Osteoblast (primary cell): ENCODE measurements at regions not wholly inside any gene's neighbourhood (a gene's known extent, or its start where the extent isn't known, plus 50 kb on each side); places are given as distances from the start of the nearest gene placed in this dataset.
A peak's percentile ranks its signal among the peaks of the same experiment; 100 is the strongest.

Experiments used
- DNase-seq: peaks from one replicate; pipeline ENCODE4 v3.0.0; 2011; ENCODE audit warnings: low spot score, mixed read lengths; ENCODE audit not compliant: insufficient read length; ENCODE audit errors: missing footprints
- H2AFZ ChIP-seq: 2 replicates; pipeline ENCODE4 v1.6.0; 2011; ENCODE audit warnings: mild to moderate bottlenecking, low read length
- H3K27ac ChIP-seq: 2 replicates; pipeline ENCODE4 v1.5.1; 2011; ENCODE audit warnings: mild to moderate bottlenecking, low read depth, low read length, moderate library complexity
- H3K27me3 ChIP-seq: 2 replicates; pipeline ENCODE4 v1.6.0; 2012; ENCODE audit warnings: mild to moderate bottlenecking, control low read depth, inconsistent platforms, low read length, moderate library complexity; ENCODE audit not compliant: insufficient read depth
- H3K36me3 ChIP-seq: 2 replicates; pipeline ENCODE4 v1.5.1; 2011; ENCODE audit warnings: mild to moderate bottlenecking, low read length, control low read depth, moderate library complexity; ENCODE audit not compliant: insufficient read depth
- H3K4me1 ChIP-seq: 2 replicates; pipeline ENCODE4 v1.5.1; 2011; ENCODE audit warnings: mild to moderate bottlenecking, low read length, control low read depth, moderate library complexity; ENCODE audit not compliant: insufficient read depth
- H3K4me2 ChIP-seq: 2 replicates; pipeline ENCODE4 v1.6.0; 2011; ENCODE audit warnings: mild to moderate bottlenecking, low read length; ENCODE audit not compliant: insufficient read depth
- H3K4me3 ChIP-seq: fragments of 200-600 bp; sonication (generic); 3 replicates; pipeline ENCODE4 v1.5.1; 2012; ENCODE audit warnings: mild to moderate bottlenecking, low read length, inconsistent platforms; ENCODE audit not compliant: insufficient read depth
- H3K79me2 ChIP-seq: 2 replicates; pipeline ENCODE4 v1.6.0; 2012; ENCODE audit warnings: mild to moderate bottlenecking, low read length, control low read depth, inconsistent platforms; ENCODE audit not compliant: insufficient read depth
- H3K9me3 ChIP-seq: 2 replicates; pipeline ENCODE4 v1.5.1; 2011; ENCODE audit warnings: low read depth, low read length, control low read depth
- H4K20me1 ChIP-seq: 2 replicates; pipeline ENCODE4 v1.6.0; 2012; ENCODE audit warnings: mild to moderate bottlenecking, low read length, control low read depth; ENCODE audit not compliant: insufficient read depth
- TF ChIP-seq, protein P1 (sequence below): IDR thresholded peaks from 2 replicates; pipeline ENCODE4 v1.5.1; 2011; ENCODE audit warnings: mild to moderate bottlenecking, low read depth, low read length, moderate library complexity; ENCODE audit errors: extremely low read depth

DNA sequence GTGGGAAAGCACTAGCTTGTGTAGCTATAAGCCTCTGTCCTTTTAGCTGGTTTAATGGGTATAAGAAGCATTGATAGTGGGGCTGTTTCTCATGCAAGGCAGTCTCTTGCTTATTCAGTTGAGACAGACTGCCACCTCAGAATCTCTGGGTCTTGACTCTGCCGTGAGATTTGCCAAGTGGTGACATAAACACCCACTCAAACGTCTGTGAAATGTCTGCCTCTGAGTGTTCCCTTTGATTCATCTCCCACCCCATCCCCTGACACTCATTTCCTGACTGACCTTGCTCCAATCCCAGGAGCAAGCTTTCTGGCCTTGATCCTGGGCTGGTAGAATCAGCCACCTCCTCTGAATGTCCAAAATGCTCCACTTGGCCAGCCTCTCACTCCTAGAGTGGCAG is 141.9 kb upstream of the RBMS1 start:
- Histone ChIP-seq H3K4me3 (no peak overlapping the region), H3K27ac (peak overlapping the region; percentile 26), H3K9me3 (no peaks in the 10 kb centered on the region), H4K20me1 (no peaks in the 10 kb centered on the region), H3K79me2 (no peaks in the 10 kb centered on the region), H3K36me3 (no peaks in the 10 kb centered on the region), H2AFZ (no peak overlapping the region), H3K27me3 (no peaks in the 10 kb centered on the region), H3K4me2 (peak overlapping the region; percentile 37), H3K4me1 (peaks cover 29% of the 10 kb centered on the region)
- peak; percentile 50 for DNase-seq
- TF ChIP-seq, protein P1, sequence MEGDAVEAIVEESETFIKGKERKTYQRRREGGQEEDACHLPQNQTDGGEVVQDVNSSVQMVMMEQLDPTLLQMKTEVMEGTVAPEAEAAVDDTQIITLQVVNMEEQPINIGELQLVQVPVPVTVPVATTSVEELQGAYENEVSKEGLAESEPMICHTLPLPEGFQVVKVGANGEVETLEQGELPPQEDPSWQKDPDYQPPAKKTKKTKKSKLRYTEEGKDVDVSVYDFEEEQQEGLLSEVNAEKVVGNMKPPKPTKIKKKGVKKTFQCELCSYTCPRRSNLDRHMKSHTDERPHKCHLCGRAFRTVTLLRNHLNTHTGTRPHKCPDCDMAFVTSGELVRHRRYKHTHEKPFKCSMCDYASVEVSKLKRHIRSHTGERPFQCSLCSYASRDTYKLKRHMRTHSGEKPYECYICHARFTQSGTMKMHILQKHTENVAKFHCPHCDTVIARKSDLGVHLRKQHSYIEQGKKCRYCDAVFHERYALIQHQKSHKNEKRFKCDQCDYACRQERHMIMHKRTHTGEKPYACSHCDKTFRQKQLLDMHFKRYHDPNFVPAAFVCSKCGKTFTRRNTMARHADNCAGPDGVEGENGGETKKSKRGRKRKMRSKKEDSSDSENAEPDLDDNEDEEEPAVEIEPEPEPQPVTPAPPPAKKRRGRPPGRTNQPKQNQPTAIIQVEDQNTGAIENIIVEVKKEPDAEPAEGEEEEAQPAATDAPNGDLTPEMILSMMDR: no peak

DNA sequence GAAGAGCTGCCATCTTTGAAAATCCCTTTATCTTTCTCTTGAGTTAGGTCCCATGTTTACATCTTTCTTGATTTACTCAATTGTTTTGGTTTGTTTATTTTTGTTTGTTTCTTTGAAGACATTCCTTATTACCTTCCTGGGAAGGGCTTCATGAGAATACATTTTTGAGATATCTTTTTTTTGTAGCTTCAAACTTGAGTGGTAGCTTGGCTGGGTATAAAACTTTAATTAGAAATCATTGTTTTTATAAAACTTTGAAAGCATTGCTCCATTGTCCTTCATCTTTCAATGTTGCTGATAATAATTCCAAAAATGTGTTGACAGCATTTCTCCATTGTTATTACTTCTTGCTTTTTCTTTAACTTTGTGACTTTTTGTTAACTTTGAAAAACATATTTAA is 145.9 kb upstream of the RBMS1 start:
- Histone ChIP-seq H3K4me2 (no peak overlapping the region), H3K4me3 (no peak overlapping the region), H3K79me2 (no peaks in the 10 kb centered on the region), H2AFZ (no peak overlapping the region), H3K36me3 (no peaks in the 10 kb centered on the region), H3K27ac (no peak overlapping the region), H3K4me1 (peaks cover 15% of the 10 kb centered on the region), H4K20me1 (no peaks in the 10 kb centered on the region), H3K9me3 (no peaks in the 10 kb centered on the region), H3K27me3 (no peaks in the 10 kb centered on the region)
- no peak for DNase-seq
- TF ChIP-seq, protein P1: no peak

DNA sequence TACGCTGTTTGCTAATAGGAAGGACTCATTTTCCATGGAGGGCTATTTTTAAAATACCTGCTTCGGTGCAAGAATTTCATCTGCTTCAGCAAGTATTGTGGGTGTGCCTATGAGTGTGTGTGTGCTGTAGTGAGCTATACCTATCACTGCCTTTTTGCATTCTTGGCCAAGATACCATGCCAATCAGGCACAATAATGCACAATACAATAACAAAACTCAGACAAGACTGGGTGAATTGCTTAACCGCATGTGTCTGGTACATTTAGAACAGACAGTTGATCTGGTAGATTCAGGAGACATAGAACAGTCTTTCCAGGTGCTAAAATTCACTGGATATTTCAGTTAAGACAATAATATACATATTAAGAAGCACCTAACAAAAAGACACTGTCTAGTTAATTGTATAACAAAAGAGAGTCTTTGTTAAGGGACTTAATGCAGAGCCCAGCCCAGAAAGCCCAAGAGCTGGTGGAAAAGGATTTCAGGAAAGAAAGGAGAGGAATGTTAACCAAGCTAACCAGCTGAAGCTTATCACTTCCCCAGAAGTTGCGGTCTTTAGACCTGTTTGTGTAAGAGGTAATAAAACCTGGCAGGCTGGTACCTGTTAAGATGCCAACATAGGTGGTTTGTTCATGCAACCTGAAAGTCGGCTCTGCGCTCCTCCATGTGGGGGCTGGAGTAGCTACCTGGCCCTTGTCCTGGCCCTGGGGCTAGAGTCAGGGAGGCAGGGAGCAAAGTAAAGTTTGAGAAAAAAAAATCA is 153.3 kb upstream of the RBMS1 start:
- Histone ChIP-seq H4K20me1 (no peaks in the 10 kb centered on the region), H3K4me2 (no peak overlapping the region), H3K4me1 (peaks cover 7% of the 10 kb centered on the region), H3K4me3 (no peak overlapping the region), H3K27ac (no peak overlapping the region), H3K36me3 (no peaks in the 10 kb centered on the region), H3K27me3 (no peaks in the 10 kb centered on the region), H3K79me2 (no peaks in the 10 kb centered on the region), H3K9me3 (no peaks in the 10 kb centered on the region), H2AFZ (no peak overlapping the region)
- no peak for DNase-seq
- TF ChIP-seq, protein P1: no peak

DNA sequence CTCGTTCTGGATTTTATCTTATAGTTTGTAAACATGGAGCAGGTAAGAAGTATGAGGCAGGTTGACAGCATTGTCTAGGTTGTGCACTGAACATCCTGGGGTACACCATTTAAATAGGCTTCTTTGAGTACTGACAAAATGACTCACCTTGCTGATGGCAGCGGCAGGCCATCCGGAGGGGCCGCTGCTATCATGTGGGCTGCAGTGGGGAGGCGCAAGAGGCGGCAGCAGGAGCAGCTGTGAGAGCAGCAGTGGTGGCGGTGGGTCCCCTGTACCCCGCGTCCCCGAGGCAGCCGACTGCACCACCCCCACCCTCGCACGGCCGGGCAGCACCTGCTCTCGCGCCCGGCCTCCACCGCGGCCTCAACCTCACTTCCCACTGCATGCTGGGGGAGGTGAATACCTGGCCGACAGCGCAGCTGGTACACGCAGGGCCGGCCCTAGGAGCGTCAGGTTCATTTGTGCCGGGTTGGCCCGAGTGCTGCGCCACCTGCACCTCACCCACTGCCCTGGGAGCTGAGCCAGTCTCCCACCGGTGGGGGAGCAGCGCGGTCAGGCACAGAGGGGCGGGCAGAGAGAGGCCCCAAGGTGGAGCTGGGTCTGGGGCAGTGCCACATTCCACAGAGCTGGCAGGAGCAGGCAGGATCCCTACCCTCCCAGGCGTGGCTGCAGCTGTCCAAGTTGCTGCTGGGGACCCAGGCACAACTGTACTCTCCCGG is 154.5 kb upstream of the RBMS1 start:
- TF ChIP-seq, protein P1: no peak
- no peak for DNase-seq
- no peaks in the 10 kb centered on the region for H3K36me3 ChIP-seq
- H3K4me2 ChIP-seq: no peak overlapping the region
- peaks cover 10% of the 10 kb centered on the region for H3K4me1 ChIP-seq
- H2AFZ ChIP-seq: no peak overlapping the region
- H3K27me3 ChIP-seq: no peaks in the 10 kb centered on the region
- no peak overlapping the region for H3K4me3 ChIP-seq
- H3K27ac ChIP-seq: no peak overlapping the region
- H3K9me3 ChIP-seq: no peaks in the 10 kb centered on the region
- H4K20me1 ChIP-seq: no peaks in the 10 kb centered on the region
- H3K79me2 ChIP-seq: no peaks in the 10 kb centered on the region
